ACC112 (cell line): ENCODE measurements at regions not wholly inside any gene's neighbourhood (a gene's known extent, or its start where the extent isn't known, plus 50 kb on each side); places are given as distances from the start of the nearest gene placed in this dataset.
"Not testable (repeated sequence)": the region's sequence is repeated elsewhere in the genome, so short reads cannot be mapped to it uniquely, and the experiment has no call there.

Experiments used
- H2AFZ ChIP-seq: fragments of 200-600 bp; sonication (generic); one replicate; pipeline ENCODE4 v1.6.0; 2017; ENCODE audit warnings: antibody characterized with exemption, low read length; ENCODE audit not compliant: unreplicated experiment
- H3K27ac ChIP-seq: fragments of 200-600 bp; sonication (generic); 2 replicates; pipeline ENCODE4 v1.5.1; 2014; ENCODE audit warnings: low read depth, mild to moderate bottlenecking, antibody characterized with exemption, low read length, moderate library complexity
- H3K27me3 ChIP-seq: fragments of 200-600 bp; sonication (generic); 2 replicates; pipeline ENCODE4 v1.6.1; 2014; ENCODE audit warnings: mild to moderate bottlenecking, antibody characterized with exemption, low read length, moderate library complexity, mixed read lengths; ENCODE audit not compliant: insufficient read depth
- H3K36me3 ChIP-seq: fragments of 200-600 bp; sonication (generic); 2 replicates; pipeline ENCODE4 v1.6.1; 2016; ENCODE audit warnings: mild to moderate bottlenecking, antibody characterized with exemption, low read length, moderate library complexity, mixed read lengths; ENCODE audit not compliant: insufficient read depth
- H3K4me1 ChIP-seq: fragments of 200-600 bp; sonication (generic); one replicate; pipeline ENCODE4 v1.6.1; 2016; ENCODE audit warnings: low read length, mixed read lengths; ENCODE audit not compliant: insufficient read depth, unreplicated experiment, control insufficient read depth
- H3K4me3 ChIP-seq: fragments of 200-600 bp; sonication (generic); 2 replicates; pipeline ENCODE4 v1.5.1; 2014; ENCODE audit warnings: mild to moderate bottlenecking, low read depth, low read length
- H3K79me2 ChIP-seq: fragments of 200-600 bp; sonication (generic); one replicate; pipeline ENCODE4 v1.6.0; 2016; ENCODE audit warnings: low read length; ENCODE audit not compliant: control insufficient read depth, unreplicated experiment, insufficient read depth

GRCh38 chr13:50760751-50761150 lies 82.7 kb downstream of the DLEU7 start:
- no peaks in the 10 kb centered on the region for H3K79me2 ChIP-seq
- H3K27ac ChIP-seq: no peak overlapping the region
- H2AFZ ChIP-seq: no peak overlapping the region
- H3K4me1 ChIP-seq: no peaks in the 10 kb centered on the region
- H3K4me3 ChIP-seq: no peak overlapping the region
- H3K36me3 ChIP-seq: no peaks in the 10 kb centered on the region
- peaks cover 19% of the 10 kb centered on the region for H3K27me3 ChIP-seq

GRCh38 chr13:50761406-50761805 lies 82.1 kb downstream of the DLEU7 start:
- Histone ChIP-seq H3K36me3 (no peaks in the 10 kb centered on the region), H3K4me3 (no peak overlapping the region), H3K27ac (no peak overlapping the region), H3K27me3 (peaks cover 20% of the 10 kb centered on the region), H2AFZ (no peak overlapping the region), H3K79me2 (no peaks in the 10 kb centered on the region), H3K4me1 (no peaks in the 10 kb centered on the region)

- Histone ChIP-seq H3K79me2 (no peaks in the 10 kb centered on the region), H3K4me3 (no peak overlapping the region), H3K36me3 (no peaks in the 10 kb centered on the region), H3K27me3 (peaks cover 20% of the 10 kb centered on the region), H3K27ac (no peak overlapping the region), H2AFZ (no peak overlapping the region), H3K4me1 (no peaks in the 10 kb centered on the region)
These were observed 80.4 kb downstream of the DLEU7 start for GRCh38 chr13:50762969-50763567.

GRCh38 chr13:50766013-50766412 lies 77.5 kb downstream of the DLEU7 start:
- no peak overlapping the region for H2AFZ ChIP-seq
- no peak overlapping the region for H3K4me3 ChIP-seq
- H3K27me3 ChIP-seq: peaks cover 20% of the 10 kb centered on the region
- no peak overlapping the region for H3K27ac ChIP-seq
- H3K79me2 ChIP-seq: no peaks in the 10 kb centered on the region
- no peaks in the 10 kb centered on the region for H3K4me1 ChIP-seq
- H3K36me3 ChIP-seq: no peaks in the 10 kb centered on the region

- Histone ChIP-seq H3K4me3 (no peak overlapping the region), H3K4me1 (no peaks in the 10 kb centered on the region), H2AFZ (no peak overlapping the region), H3K27me3 (peaks cover 20% of the 10 kb centered on the region), H3K27ac (no peak overlapping the region), H3K79me2 (no peaks in the 10 kb centered on the region), H3K36me3 (no peaks in the 10 kb centered on the region)
These were observed 76.8 kb downstream of the DLEU7 start for GRCh38 chr13:50766695-50767094.

GRCh38 chr13:50772881-50773280 lies 70.6 kb downstream of the DLEU7 start:
- H3K79me2 ChIP-seq, H3K36me3 ChIP-seq, H3K27ac ChIP-seq, H3K4me3 ChIP-seq, H2AFZ ChIP-seq, H3K4me1 ChIP-seq: not testable (repeated sequence)
- peaks cover 26% of the 10 kb centered on the region for H3K27me3 ChIP-seq
